Osteoblast (primary cell): ENCODE measurements at regions not wholly inside any gene's neighbourhood (a gene's known extent, or its start where the extent isn't known, plus 50 kb on each side); places are given as distances from the start of the nearest gene placed in this dataset. TPM values are rescaled to one million over a fixed set of nuclear protein-coding genes. Genes with fewer than 3 reads are reported as not detected.
A peak's percentile ranks its signal among the peaks of the same experiment; 100 is the strongest.
"Not testable (repeated sequence)": the region's sequence is repeated elsewhere in the genome, so short reads cannot be mapped to it uniquely, and the experiment has no call there.

Experiments
- DNase-seq: peaks from one replicate; pipeline ENCODE4 v3.0.0; 2011; ENCODE audit warnings: low spot score, mixed read lengths; ENCODE audit not compliant: insufficient read length; ENCODE audit errors: missing footprints
- H2AFZ ChIP-seq: 2 replicates; pipeline ENCODE4 v1.6.0; 2011; ENCODE audit warnings: mild to moderate bottlenecking, low read length
- H3K27ac ChIP-seq: 2 replicates; pipeline ENCODE4 v1.5.1; 2011; ENCODE audit warnings: mild to moderate bottlenecking, low read depth, low read length, moderate library complexity
- H3K27me3 ChIP-seq: 2 replicates; pipeline ENCODE4 v1.6.0; 2012; ENCODE audit warnings: mild to moderate bottlenecking, control low read depth, inconsistent platforms, low read length, moderate library complexity; ENCODE audit not compliant: insufficient read depth
- H3K36me3 ChIP-seq: 2 replicates; pipeline ENCODE4 v1.5.1; 2011; ENCODE audit warnings: mild to moderate bottlenecking, low read length, control low read depth, moderate library complexity; ENCODE audit not compliant: insufficient read depth
- H3K4me1 ChIP-seq: 2 replicates; pipeline ENCODE4 v1.5.1; 2011; ENCODE audit warnings: mild to moderate bottlenecking, low read length, control low read depth, moderate library complexity; ENCODE audit not compliant: insufficient read depth
- H3K4me2 ChIP-seq: 2 replicates; pipeline ENCODE4 v1.6.0; 2011; ENCODE audit warnings: mild to moderate bottlenecking, low read length; ENCODE audit not compliant: insufficient read depth
- H3K4me3 ChIP-seq: fragments of 200-600 bp; sonication (generic); 3 replicates; pipeline ENCODE4 v1.5.1; 2012; ENCODE audit warnings: mild to moderate bottlenecking, low read length, inconsistent platforms; ENCODE audit not compliant: insufficient read depth
- H3K79me2 ChIP-seq: 2 replicates; pipeline ENCODE4 v1.6.0; 2012; ENCODE audit warnings: mild to moderate bottlenecking, low read length, control low read depth, inconsistent platforms; ENCODE audit not compliant: insufficient read depth
- H3K9me3 ChIP-seq: 2 replicates; pipeline ENCODE4 v1.5.1; 2011; ENCODE audit warnings: low read depth, low read length, control low read depth
- H4K20me1 ChIP-seq: 2 replicates; pipeline ENCODE4 v1.6.0; 2012; ENCODE audit warnings: mild to moderate bottlenecking, low read length, control low read depth; ENCODE audit not compliant: insufficient read depth
- CTCF ChIP-seq: IDR thresholded peaks from 2 replicates; pipeline ENCODE4 v1.5.1; 2011; ENCODE audit warnings: mild to moderate bottlenecking, low read depth, low read length, moderate library complexity; ENCODE audit errors: extremely low read depth
- small RNA-seq: library from RNA; depleted of rRNA; stranded (forward); fragments of <200 nt; gene quantifications from one replicate; pipeline ENCODE3, GENCODE V24; 2012

GRCh38 chr22:16658068-16658467, 65.5 kb upstream of the CCT8L2 start:
- H3K27ac ChIP-seq = no peak overlapping the region
- H3K9me3 ChIP-seq = no peaks in the 10 kb centered on the region
- H3K4me3 ChIP-seq = no peak overlapping the region
- H2AFZ ChIP-seq = no peak overlapping the region
- H3K4me2 ChIP-seq = no peak overlapping the region
- TF ChIP-seq CTCF = no peak
- DNase-seq = no peak
- no peaks in the 10 kb centered on the region for H3K36me3 ChIP-seq
- no peaks in the 10 kb centered on the region for H3K79me2 ChIP-seq
- H3K27me3 ChIP-seq = no peaks in the 10 kb centered on the region
- H3K4me1 ChIP-seq = no peaks in the 10 kb centered on the region
- no peaks in the 10 kb centered on the region for H4K20me1 ChIP-seq

- Histone ChIP-seq H3K4me3 (no peak overlapping the region), H3K36me3 (no peaks in the 10 kb centered on the region), H3K27ac (no peak overlapping the region), H3K9me3 (peaks cover 4% of the 10 kb centered on the region), H3K79me2 (no peaks in the 10 kb centered on the region), H3K27me3 (no peaks in the 10 kb centered on the region), H4K20me1 (no peaks in the 10 kb centered on the region), H3K4me1 (no peaks in the 10 kb centered on the region), H3K4me2 (no peak overlapping the region), H2AFZ (no peak overlapping the region)
- no peak for TF ChIP-seq CTCF
- peak; percentile 0 for DNase-seq
Observed at GRCh38 chr22:16654882-16655281, 62.3 kb upstream of the CCT8L2 start.

GRCh38 chr22:16654336-16654735, 61.7 kb upstream of the CCT8L2 start:
- H4K20me1 ChIP-seq, DNase-seq, H3K27me3 ChIP-seq, H3K9me3 ChIP-seq, H3K36me3 ChIP-seq, H3K79me2 ChIP-seq, H3K27ac ChIP-seq, H3K4me2 ChIP-seq, H2AFZ ChIP-seq, H3K4me3 ChIP-seq, H3K4me1 ChIP-seq: not testable (repeated sequence)

GRCh38 chr22:16653222-16653621, 60.6 kb upstream of the CCT8L2 start:
- H3K4me2 ChIP-seq, H3K4me1 ChIP-seq, H3K27me3 ChIP-seq, DNase-seq, H3K79me2 ChIP-seq, H4K20me1 ChIP-seq, H2AFZ ChIP-seq, H3K4me3 ChIP-seq, H3K36me3 ChIP-seq, H3K27ac ChIP-seq, H3K9me3 ChIP-seq: not testable (repeated sequence)

GRCh38 chr22:16651217-16651616, 58.6 kb upstream of the CCT8L2 start:
- H3K36me3 ChIP-seq = no peaks in the 10 kb centered on the region
- no peaks in the 10 kb centered on the region for H3K27me3 ChIP-seq
- no peak overlapping the region for H3K27ac ChIP-seq
- no peaks in the 10 kb centered on the region for H3K79me2 ChIP-seq
- H3K4me1 ChIP-seq = no peaks in the 10 kb centered on the region
- no peak overlapping the region for H3K4me3 ChIP-seq
- no peak overlapping the region for H3K4me2 ChIP-seq
- peaks cover 4% of the 10 kb centered on the region for H3K9me3 ChIP-seq
- TF ChIP-seq CTCF = no peak
- no peak for DNase-seq
- no peaks in the 10 kb centered on the region for H4K20me1 ChIP-seq
- H2AFZ ChIP-seq = no peak overlapping the region

Small RNA genes in the stretch of these regions (small RNA-seq; reads per million reads assigned to genes)
- not detected for gene PARP4P3
